HG03045 (cell line): ENCODE measurements at regions not wholly inside any gene's neighbourhood (a gene's known extent, or its start where the extent isn't known, plus 50 kb on each side); places are given as distances from the start of the nearest gene placed in this dataset.
"Not testable (repeated sequence)": the region's sequence is repeated elsewhere in the genome, so short reads cannot be mapped to it uniquely, and the experiment has no call there.

Experiments used
- ATAC-seq: cut with Tn5 transposase; IDR thresholded peaks from one replicate; pipeline ENCODE4 v1.9.1; 2021; ENCODE audit warnings: mild to moderate bottlenecking, moderate library complexity; ENCODE audit not compliant: unreplicated experiment

- ATAC-seq: no peak
Observed at GRCh38 chr7:112668561-112668960, 121.6 kb downstream of the TMEM168 start.

- no peak for ATAC-seq
Observed at GRCh38 chr7:112669306-112669705, 120.9 kb downstream of the TMEM168 start.

- ATAC-seq: no peak
Observed at GRCh38 chr7:112670193-112670592, 120.0 kb downstream of the TMEM168 start.

GRCh38 chr7:112678626-112679025, 111.6 kb downstream of the TMEM168 start:
- ATAC-seq: no peak

- ATAC-seq: not testable (repeated sequence)
Observed at GRCh38 chr7:112689466-112690177, 100.6 kb downstream of the TMEM168 start.

- ATAC-seq: no peak
Observed at GRCh38 chr7:112692333-112692732, 97.9 kb downstream of the TMEM168 start.

GRCh38 chr7:112697211-112697610, 93.0 kb downstream of the TMEM168 start:
- not testable (repeated sequence) for ATAC-seq

- no peak for ATAC-seq
Observed at GRCh38 chr7:112699725-112700513, 90.3 kb downstream of the TMEM168 start.

- no peak for ATAC-seq
Observed at GRCh38 chr7:112701456-112701855, 88.7 kb downstream of the TMEM168 start.

GRCh38 chr7:112707655-112708054, 82.5 kb downstream of the TMEM168 start:
- ATAC-seq: no peak

GRCh38 chr7:112708236-112708635, 82.0 kb downstream of the TMEM168 start:
- no peak for ATAC-seq
